ENCODE measurements at regions not wholly inside any gene's neighbourhood (a gene's known extent, or its start where the extent isn't known, plus 50 kb on each side); places are given as distances from the start of the nearest gene placed in this dataset.
"Not testable (repeated sequence)": the region's sequence is repeated elsewhere in the genome, so short reads cannot be mapped to it uniquely, and the experiment has no call there.

DNA sequence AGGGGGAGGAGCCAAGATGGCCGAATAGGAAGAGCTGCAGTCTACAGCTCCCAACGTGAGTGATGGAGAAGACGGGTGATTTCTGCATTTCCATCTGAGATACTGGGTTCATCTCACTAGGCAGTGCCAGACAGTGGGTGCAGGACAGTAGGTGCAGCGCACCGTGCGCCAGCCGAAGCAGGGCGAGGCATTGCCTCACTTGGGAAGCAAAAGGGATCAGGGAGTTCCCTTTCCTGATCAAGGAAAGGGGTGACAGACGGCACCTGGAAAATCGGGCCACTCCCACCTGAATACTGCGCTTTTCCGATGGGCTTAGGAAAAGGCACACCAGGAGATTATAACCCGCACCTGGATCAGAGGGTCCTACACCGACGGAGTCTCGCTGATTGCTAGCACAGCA lies 121.1 kb upstream of the SESTD1 start:
- DNase-seq (ENCODE audit: low read depth in 4 of 4, low spot score in 3 of 4) = not testable (repeated sequence)

DNA sequence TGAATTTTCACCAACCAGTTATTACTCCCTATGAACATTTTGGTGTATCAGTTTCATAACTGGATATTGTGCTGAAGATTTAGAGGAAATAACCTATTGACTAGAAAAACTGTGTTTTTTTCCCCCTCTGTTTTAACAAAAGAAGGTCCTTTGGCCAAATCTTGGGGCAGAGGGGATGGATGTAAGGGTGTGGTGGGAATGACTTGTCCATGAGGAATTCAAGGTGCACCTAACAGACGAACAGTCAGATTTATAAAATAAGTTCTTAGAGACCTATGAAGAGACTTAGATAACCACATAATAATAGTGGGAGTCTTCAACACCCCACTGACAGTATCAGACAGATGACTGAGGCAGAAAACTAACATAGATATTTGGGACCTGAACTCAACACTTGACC lies 119.3 kb upstream of the SESTD1 start:
- DNase-seq (ENCODE audit: low read depth in 4 of 4, low spot score in 3 of 4) = no peak

DNA sequence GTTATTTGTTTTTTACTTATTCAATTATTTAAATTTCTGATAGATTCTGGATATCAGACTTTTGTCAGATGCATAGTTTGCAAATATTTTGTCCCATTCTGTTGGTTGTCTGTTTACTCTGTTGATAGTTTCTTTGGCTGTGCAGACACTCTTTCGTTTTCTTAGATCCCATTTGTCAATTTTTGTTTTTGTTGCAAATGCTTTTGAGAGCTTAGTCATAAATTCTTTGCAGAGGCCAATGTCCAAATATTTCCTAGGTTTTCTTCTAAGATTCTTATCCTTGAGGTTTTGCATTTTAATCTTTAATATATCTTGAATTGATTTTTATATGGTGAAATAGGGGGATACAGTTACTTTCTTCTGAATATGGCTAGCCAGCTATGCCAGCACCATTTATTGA lies 112.7 kb upstream of the SESTD1 start:
- no peak for DNase-seq (ENCODE audit: low read depth in 4 of 4, low spot score in 3 of 4)

DNA sequence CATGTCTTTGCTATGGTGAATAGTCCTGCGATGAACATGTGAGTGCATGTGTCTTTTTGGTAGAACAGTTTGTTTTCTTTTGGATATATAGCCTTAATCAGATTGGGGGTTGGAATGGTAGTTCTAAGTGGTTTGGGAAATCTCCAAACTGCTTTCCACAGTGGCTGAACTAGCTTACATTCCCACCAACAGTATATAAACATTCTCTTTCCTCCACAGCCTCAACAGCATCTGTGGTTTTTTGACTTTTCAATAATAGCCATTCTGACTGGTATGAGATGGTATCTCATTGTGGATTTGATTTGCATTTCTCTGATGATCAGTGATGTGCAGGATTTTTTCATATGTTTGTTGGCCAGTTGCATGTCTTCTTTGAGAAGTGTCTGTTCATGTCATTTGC lies 112.2 kb upstream of the SESTD1 start:
- DNase-seq (ENCODE audit: low read depth in 4 of 4, low spot score in 3 of 4) = no peak

DNA sequence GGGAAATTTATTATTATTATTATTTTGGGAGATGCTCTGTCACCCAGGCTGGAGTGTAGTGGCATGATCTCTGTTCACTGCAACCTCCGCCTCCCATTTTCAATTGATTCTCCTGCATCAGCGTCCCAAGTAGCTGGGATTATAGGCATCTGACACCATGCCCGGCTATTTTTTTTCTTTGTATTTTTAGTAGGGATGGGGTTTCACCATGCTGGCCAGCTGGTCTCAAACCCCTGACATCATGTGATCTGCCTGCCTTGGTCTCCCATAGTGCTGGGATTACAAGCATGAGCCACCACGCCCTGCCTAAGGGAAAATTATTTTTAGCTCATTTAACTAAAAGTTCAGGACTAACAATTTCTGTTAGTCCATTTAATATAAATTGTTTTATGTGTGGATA lies 109.2 kb upstream of the SESTD1 start:
- DNase-seq (ENCODE audit: low read depth in 4 of 4, low spot score in 3 of 4) = peak in 1 of 4 donors; percentile 1

DNA sequence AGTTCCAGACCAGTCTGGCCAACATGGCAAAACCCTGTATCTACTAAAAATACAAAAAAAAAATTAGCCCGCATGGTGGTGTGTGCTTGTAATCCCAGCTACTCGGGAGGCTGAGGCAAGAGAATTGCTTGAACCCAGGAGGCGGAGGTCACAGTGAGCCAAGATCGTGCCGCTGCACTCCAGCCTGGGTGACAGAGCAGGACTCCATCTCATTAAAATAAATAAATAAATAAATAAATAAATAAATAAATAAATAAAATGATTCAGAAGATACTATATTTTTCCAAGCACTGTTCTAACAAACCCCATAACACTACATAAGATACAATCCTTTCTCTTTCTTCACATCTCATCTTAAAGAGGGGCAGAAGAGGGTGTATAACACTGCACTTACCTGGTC lies 100.9 kb upstream of the SESTD1 start:
- not testable (repeated sequence) for DNase-seq (ENCODE audit: low read depth in 4 of 4, low spot score in 3 of 4)

DNA sequence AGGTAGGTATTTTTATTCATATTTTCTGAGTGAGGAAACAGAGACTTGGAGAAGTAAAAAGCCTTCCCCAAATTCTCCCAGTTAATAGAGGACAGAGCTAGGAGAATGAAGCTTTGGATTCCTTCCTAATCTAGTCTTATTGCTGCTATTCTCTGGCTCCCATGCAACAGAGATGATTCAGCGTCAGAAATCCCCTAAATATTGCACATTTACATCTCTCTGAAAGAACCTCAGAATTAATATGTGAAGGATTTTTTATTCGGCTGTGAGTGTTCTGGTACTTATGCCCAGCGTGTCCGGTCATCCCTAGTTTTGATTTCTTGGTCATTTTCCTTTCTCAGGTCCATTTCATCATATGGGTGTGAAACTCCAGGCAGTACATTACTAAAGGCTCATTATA lies 91.2 kb upstream of the SESTD1 start:
- no peak for DNase-seq (ENCODE audit: low read depth in 4 of 4, low spot score in 3 of 4)

DNA sequence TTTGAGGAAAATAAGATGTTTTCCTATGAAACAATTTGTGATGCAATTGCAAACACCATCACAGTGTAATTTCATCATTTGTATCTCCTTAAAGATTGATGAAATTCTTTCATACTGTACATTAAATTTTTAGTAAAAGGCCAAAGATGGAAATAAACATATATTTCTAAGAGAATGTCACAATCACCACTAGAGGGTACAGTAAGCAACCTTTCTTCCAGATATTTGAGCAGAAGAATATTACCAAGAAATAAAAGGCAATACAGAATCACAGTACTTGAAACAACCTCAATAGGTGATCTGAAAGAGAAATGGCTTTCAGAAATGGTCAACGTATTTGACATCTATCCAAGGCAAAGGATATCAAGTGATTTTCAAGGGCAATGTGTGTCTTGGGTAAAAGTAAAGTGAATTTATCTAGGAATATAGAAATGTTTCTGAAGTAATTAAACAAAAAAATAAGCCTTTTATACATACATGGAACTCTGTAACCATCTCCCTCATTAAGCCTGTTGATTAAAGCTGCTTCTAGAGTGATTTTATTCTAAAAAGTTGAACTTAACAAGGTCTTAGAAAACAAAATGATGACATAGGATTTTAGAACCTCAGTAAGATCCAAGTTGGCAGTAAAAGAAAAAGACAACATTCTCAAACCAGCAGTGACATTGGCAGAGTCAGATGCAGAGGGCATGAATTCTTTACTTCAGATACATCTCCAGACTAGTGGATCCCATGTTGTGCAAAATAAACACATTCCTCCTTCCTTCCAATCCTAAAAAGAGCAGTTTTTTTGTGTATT lies 90.3 kb upstream of the SESTD1 start:
- DNase-seq (ENCODE audit: low read depth in 4 of 4, low spot score in 3 of 4) = no peak

DNA sequence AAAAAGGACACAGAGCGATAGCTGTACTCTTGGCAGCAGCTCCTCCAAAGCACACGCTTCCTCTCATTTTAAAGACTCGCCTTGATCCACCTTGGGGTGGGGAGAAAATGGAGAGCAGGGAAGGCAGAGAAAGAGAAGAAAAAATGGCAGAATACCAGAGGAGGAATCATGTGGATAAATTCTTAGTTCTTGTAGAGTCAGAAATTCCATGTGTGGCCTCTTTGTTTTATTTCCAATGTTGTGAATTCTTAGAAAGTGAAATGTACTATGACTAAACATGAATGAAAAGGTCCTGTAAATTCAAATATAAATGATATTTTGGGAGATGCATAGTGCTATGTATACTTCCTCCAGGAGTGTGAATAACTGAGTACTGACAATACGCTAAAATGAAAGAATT lies 89.7 kb upstream of the SESTD1 start:
- DNase-seq (ENCODE audit: low read depth in 4 of 4, low spot score in 3 of 4) = no peak

DNA sequence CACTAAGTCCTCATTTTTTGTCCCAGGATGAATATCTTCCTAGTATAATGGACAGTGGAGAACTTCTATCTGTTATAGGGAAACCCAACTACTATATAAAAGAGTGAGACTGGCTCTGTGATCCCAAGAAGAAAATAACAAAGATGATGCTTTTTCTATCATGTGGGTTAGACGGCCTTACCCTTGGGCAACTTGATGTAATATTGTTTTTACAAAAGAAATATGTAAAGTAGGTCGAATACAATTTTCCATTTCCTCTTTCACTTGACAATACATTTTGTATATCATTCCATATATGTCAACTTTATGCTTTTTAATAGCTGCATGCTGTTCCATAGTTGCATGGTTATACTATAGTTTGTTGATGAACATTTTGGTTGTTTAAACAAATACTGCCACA lies 87.5 kb upstream of the SESTD1 start:
- DNase-seq (ENCODE audit: low read depth in 4 of 4, low spot score in 3 of 4) = no peak

DNA sequence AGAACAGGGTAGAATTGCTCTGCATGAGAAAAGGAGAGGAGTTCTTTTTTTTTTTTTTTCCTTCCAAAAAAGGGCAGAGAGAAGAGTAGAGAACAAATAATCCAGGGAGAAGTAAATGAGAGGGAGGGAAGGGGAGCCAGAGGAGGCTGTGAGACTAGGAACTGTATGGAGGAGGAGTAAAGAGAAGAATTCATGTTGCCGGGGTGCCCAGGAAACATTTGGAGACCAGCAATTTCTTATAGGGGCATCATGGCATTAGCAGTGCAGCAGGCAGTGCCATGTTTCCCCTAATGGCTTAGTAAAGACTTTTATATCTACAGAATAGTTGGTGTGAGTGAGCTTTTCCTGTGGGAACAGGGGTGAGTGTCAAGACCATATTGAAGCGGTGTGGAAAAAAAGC lies 86.4 kb upstream of the SESTD1 start:
- no peak for DNase-seq (ENCODE audit: low read depth in 4 of 4, low spot score in 3 of 4)

DNA sequence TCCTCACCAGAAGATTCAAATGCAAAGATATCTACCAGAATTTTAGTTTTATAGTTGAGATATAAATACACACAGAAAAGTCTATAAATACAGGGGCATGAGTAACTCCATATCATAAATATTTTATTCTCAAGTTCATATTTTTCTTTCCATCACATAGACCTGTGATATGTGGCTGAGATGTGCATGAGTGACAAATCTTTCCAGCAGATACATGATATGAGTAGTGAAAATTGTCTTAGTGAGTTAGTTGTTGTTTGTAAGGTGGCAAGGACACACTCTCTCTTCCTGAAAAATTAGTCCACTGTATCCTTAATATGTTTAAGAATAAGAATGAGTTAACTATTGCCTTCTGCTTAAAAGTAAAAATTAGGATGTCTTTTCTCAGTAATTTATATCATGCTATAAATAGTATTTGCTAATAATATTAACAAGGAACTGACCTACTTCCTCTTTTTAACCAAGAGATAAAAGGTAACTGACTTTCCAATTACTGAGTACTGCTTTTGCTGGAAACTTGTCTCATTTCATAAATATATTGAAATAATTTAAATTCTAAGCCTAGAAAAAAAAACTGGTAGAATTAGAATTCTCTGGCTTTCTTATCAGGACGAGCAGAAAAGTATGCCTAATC lies 85.2 kb upstream of the SESTD1 start:
- no peak for DNase-seq (ENCODE audit: low read depth in 4 of 4, low spot score in 3 of 4)

DNA sequence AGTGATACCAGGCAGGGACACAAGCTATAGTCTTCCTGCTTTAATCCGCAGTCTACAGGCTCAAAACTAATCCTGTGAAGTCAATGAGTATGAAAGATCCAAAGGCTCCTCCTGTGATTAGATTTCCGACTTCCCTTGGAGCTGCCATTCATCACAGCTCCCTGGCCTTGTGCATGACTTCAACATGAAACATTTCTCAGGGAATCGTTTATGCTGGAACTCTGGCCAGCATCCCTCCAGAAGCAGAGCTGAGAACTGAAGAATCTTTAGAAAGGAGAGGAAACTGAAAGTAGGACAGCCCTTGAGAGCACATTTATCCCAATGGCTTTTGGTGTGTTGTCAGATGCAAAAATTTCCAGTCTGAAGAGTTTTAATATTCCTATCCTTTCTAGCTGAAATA lies 84.3 kb upstream of the SESTD1 start:
- DNase-seq (ENCODE audit: low read depth in 4 of 4, low spot score in 3 of 4) = no peak

DNA sequence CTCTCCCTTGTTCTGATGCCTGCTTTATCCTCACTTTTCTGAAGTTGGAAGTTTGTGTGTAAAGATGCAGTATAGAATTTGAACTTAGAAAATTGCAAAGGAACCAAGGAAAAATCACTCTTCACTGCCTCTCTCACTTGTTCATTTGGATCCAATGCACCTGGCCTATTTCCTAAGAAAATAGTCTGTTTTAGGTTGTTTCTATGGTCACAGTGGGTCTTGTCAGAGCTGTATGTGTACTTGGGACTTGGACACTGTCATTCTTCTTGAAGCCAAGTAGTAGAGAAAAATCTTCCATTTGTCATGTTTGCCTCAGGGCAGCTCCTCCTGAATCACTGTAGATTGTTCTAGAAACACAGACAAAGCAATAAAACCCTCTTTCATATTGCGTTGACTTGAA lies 80.3 kb upstream of the SESTD1 start:
- no peak for DNase-seq (ENCODE audit: low read depth in 4 of 4, low spot score in 3 of 4)

DNA sequence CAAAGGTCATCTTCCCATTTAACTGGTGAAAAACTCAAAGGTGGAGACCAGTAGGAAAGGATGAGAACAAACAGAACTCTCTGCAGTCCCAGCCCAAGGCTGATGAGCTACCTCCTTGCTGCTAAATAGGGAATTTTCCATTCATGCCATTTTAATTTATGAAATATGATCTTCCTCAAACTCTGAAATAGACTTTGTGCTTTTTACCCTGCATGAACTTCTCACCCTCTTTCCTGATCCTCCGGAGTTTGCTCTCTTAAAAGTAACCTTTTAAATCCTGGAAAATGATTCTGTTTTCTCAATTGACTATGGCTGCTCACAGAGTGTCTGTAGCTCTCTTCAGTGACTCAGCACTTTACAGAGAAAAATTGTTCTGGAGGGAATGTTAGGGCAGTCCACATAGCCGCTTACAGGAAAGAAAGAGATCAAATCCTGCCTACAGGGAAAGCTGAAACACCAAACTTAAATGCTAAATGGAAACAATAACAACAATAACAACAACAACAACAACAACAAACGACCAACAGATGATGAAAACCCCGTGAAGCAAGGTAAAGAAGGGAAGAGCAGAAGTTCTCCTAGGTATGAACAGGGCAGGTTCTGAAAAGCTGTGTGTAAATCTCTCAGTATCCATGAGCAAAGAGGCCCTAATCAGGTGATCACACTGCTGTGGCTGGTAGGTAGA lies 79.8 kb upstream of the SESTD1 start:
- no peak for DNase-seq (ENCODE audit: low read depth in 4 of 4, low spot score in 3 of 4)

DNA sequence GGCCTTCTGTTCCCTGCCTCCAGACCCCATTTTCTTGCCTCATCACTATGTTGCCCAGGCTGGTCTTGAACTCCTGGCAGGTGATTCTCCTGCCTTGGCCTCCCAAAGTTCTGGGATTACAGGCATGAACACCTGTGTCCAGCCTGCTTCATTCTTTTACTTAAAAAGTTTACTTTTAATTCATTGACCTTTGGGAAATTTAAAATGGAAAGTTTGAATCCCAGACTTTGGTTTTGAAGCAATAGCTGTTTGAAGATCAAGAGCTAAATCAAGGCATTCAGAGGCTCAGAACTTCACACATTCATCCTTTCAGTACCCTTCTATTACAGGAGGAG lies 79.3 kb upstream of the SESTD1 start:
- DNase-seq (ENCODE audit: low read depth in 4 of 4, low spot score in 3 of 4) = no peak

DNA sequence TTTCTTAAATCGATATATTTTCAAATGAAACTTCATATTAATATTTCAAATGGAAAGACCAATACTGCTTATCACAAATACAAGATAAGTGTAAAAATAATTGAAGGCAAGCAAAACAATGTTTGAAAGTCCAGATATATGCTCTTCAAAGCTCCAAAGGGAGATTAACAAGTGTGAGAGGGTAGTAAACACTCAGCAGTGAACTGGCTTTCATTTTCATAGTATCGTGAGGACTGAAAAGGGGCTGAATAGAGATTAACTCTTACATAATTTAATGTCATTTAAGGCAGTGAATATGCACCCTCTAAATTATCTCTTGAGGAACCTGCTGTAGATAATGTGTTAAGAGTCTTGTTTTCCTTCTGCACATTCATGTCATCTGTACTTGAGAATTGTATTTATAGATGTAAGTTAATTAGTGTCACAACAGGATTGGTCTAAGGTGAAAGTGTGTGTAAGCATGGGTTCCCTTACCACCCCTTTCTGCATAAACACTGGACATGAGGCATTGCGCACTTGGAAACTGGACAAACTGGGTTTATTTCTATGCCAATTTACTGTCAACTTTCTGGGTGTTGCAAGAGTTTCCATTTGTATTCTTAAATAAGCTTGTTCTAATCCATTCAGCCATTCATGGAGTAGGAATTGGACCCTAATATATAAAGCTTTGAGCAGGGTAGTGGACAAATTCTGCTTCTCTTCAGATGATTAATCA lies 76.7 kb upstream of the SESTD1 start:
- no peak for DNase-seq (ENCODE audit: low read depth in 4 of 4, low spot score in 3 of 4)

DNA sequence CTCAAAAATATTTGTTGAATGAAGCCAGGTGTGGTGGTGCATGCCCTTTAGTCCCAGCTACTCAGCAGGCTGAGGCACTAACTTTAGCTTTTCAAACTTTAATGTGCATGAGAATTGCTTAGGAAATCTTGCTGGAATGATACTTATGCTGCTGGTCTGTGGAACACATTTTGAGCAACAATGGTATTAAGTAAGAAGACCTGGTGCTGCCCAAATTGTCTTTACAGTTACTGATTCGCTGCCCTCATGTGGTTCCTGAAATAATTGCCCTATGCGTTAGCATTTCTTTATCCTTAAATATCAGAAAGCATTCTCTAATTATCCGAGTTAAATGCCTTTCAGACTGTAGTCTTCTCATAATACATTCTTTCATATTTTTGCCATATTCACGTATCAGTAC lies 76.0 kb upstream of the SESTD1 start:
- DNase-seq (ENCODE audit: low read depth in 4 of 4, low spot score in 3 of 4) = no peak

DNA sequence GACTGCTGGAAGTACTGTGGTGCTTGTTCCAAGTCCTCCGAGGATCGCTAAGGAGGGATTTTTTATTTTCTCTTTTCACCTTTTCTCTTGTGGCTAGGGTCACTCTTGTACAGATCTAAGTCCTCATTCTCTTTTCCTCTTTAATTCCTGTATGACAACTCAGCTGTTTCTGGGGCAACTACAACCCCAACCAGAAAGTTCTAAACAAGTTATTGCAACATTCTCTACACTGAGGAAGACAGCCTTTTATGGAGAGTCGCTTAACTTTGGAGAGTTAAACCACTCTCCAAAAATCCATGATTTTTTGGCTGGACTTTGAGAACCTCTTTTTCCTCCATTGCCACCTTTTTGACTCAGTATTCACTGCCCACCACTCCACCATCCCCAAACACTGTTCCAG lies 74.0 kb upstream of the SESTD1 start:
- DNase-seq (ENCODE audit: low read depth in 4 of 4, low spot score in 3 of 4) = no peak

DNA sequence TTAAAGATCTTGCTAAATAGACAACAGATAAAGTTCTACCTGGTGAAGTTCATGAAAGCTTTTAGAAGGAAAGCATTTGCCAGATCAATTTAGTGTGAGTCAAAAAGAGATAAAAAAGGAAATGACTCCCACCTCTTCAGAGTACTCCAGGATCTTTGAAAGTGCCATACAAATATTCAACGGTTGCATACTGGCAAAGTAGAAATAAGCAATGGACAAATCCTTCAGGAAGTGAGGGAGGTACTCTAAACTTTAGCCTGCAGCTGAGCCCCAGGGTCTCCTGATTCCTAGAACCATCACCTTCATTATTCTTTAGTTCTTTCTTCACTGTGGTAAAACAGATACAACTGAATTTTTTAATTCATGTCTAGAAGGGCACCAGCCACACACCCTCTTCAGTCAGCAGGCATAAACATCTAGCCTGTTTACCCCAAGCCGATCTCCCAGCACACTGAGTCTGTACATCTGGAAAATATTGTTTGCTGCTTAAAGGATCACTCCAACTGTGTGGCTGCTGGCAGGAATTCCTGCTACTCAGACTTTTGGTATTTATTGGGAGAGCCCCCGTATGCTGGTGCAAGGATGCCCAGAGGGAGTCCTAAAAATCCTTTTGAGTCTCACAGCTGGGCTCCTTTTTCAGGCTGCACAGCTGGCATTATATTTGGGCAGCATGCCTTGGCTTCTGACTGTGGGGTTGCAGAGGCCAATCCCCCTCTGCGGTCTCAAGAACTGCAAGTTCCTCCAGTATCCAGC lies 72.3 kb upstream of the SESTD1 start:
- no peak for DNase-seq (ENCODE audit: low read depth in 4 of 4, low spot score in 3 of 4)

DNA sequence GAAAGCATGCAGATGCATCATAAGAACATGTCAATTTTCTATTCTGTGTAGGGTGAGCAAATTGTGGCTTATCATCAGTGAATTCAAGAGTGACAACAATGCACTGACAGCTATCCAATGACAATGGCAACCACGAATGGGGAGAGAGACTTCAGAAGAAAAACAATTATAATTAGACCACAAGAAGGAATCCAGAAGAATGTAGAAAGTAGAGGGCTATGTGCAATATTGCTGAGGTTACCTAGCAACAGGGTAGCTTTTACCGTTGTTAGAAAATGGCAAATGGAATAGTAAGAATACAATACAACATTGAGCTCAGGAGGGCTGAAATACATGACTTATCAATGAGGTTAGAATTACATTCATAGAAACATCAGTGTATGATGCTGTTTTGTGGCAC lies 71.1 kb upstream of the SESTD1 start:
- DNase-seq (ENCODE audit: low read depth in 4 of 4, low spot score in 3 of 4) = no peak

All from left renal pelvis (tissue), 4 donors.